ENCODE measurements at regions not wholly inside any gene's neighbourhood (a gene's known extent, or its start where the extent isn't known, plus 50 kb on each side); places are given as distances from the start of the nearest gene placed in this dataset.

GRCh38 chr7:125654076-125654475 lies 724.5 kb upstream of the POT1 start:
- ATAC-seq (no peak), DNase-seq (no peak)
- H3K36me3 ChIP-seq = no peaks in the 10 kb centered on the region
- no peak overlapping the region for H3K27ac ChIP-seq
- no peaks in the 10 kb centered on the region for H3K4me1 ChIP-seq
- intact Hi-C loops (cut with DNase I; ENCODE audit: low total_unique reads) (no loop called here), in situ Hi-C loops (cut with MboI; ENCODE audit: low sequenced_read_pairs in 4 of 4) (no loop called here)
- no peaks in the 10 kb centered on the region for H3K9me3 ChIP-seq
- H3K4me3 ChIP-seq = no peak overlapping the region
- no peaks in the 10 kb centered on the region for H3K27me3 ChIP-seq
- TF ChIP-seq CTCF (IDR thresholded peaks at IDR 0.05 in 4 of 5, conservative IDR thresholded peaks at IDR 0.05 in 1 of 5) (no peak), POLR2A (IDR thresholded peaks at IDR 0.05) (no peak)

- Histone ChIP-seq H3K4me1 (no peaks in the 10 kb centered on the region), H3K27ac (no peak overlapping the region), H3K36me3 (no peaks in the 10 kb centered on the region), H3K27me3 (no peaks in the 10 kb centered on the region), H3K9me3 (no peaks in the 10 kb centered on the region), H3K4me3 (no peak overlapping the region)
- in situ Hi-C loops (cut with MboI; ENCODE audit: low sequenced_read_pairs in 4 of 4) (no loop called here), intact Hi-C loops (cut with DNase I; ENCODE audit: low total_unique reads) (no loop called here)
- ATAC-seq (no peak), DNase-seq (no peak)
- no peak for TF ChIP-seq POLR2A (IDR thresholded peaks at IDR 0.05)
- TF ChIP-seq CTCF (IDR thresholded peaks at IDR 0.05 in 4 of 5, conservative IDR thresholded peaks at IDR 0.05 in 1 of 5) = no peak
Observed at GRCh38 chr7:125651823-125652528, 722.4 kb upstream of the POT1 start.

- intact Hi-C loops (cut with DNase I; ENCODE audit: low total_unique reads) = no loop called here
- TF ChIP-seq POLR2A (IDR thresholded peaks at IDR 0.05) (no peak), CTCF (IDR thresholded peaks at IDR 0.05 in 4 of 5, conservative IDR thresholded peaks at IDR 0.05 in 1 of 5) (no peak)
- Histone ChIP-seq H3K4me3 (no peak overlapping the region), H3K4me1 (no peaks in the 10 kb centered on the region), H3K36me3 (no peaks in the 10 kb centered on the region), H3K27ac (no peak overlapping the region), H3K9me3 (no peaks in the 10 kb centered on the region), H3K27me3 (no peaks in the 10 kb centered on the region)
- DNase-seq = no peak
- in situ Hi-C loops (cut with MboI; ENCODE audit: low sequenced_read_pairs in 4 of 4) = no loop called here
- ATAC-seq = no peak
Observed at GRCh38 chr7:125648543-125648942, 718.9 kb upstream of the POT1 start.

- ATAC-seq = no peak
- no peak for DNase-seq
- TF ChIP-seq CTCF (IDR thresholded peaks at IDR 0.05 in 4 of 5, conservative IDR thresholded peaks at IDR 0.05 in 1 of 5) (no peak), POLR2A (IDR thresholded peaks at IDR 0.05) (no peak)
- Histone ChIP-seq H3K4me1 (no peaks in the 10 kb centered on the region), H3K27ac (no peak overlapping the region), H3K36me3 (no peaks in the 10 kb centered on the region), H3K9me3 (no peaks in the 10 kb centered on the region), H3K4me3 (no peak overlapping the region), H3K27me3 (no peaks in the 10 kb centered on the region)
- intact Hi-C loops (cut with DNase I; ENCODE audit: low total_unique reads) (no loop called here), in situ Hi-C loops (cut with MboI; ENCODE audit: low sequenced_read_pairs in 4 of 4) (no loop called here)
Observed at GRCh38 chr7:125645770-125646169, 716.1 kb upstream of the POT1 start.

GRCh38 chr7:125644109-125644508 lies 714.5 kb upstream of the POT1 start:
- Histone ChIP-seq H3K4me3 (no peak overlapping the region), H3K27me3 (no peaks in the 10 kb centered on the region), H3K4me1 (no peaks in the 10 kb centered on the region), H3K9me3 (no peaks in the 10 kb centered on the region), H3K36me3 (no peaks in the 10 kb centered on the region), H3K27ac (no peak overlapping the region)
- ATAC-seq (no peak), DNase-seq (no peak)
- intact Hi-C loops (cut with DNase I; ENCODE audit: low total_unique reads) = no loop called here
- TF ChIP-seq POLR2A (IDR thresholded peaks at IDR 0.05) = no peak
- no peak for TF ChIP-seq CTCF (IDR thresholded peaks at IDR 0.05 in 4 of 5, conservative IDR thresholded peaks at IDR 0.05 in 1 of 5)
- in situ Hi-C loops (cut with MboI; ENCODE audit: low sequenced_read_pairs in 4 of 4) = no loop called here

All from gastrocnemius medialis (tissue), 4 donors.